ENCODE measurements at regions not wholly inside any gene's neighbourhood (a gene's known extent, or its start where the extent isn't known, plus 50 kb on each side); places are given as distances from the start of the nearest gene placed in this dataset.

DNA sequence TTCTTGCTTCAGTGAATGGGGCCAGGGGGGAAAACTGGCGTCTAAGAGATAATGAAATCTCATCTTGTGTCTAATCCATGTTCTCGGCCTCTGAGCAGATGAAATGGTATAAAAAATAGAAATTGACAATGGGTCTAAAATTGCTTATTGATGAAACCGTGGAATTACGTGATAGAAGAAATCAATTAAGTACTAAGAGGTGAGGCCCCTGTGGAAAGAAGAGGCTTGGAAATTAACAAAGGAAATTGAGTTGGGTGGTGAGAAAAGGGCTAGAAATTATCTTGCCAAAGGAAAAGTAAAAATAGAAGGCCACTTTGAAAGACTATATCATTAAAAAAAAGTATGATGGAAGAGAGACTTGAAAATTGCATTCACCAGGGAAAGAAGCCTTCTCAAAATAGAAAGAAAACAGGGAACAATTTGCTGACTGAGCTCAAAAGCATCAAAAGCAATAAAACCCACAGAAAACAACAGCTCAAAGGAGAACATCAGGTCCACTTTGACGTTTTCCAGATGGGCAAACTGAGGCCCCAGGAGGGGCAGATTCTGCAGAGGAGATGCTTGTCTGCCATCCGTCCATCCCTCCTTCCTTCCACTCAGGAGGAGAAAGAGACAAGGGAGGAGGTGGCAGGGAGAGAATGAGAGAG, 226.1 kb upstream of the RTL1 start:
- no peak for TF ChIP-seq CTCF (conservative IDR thresholded peaks at IDR 0.05; ENCODE audit: low read depth, low read length)
- TF ChIP-seq EZH2 (IDR thresholded peaks at IDR 0.05; ENCODE audit: borderline replicate concordance, low read depth, low read length, poor library complexity, severe bottlenecking): no peak

Measured in A673 (cell line).